Activated CD4-positive, alpha-beta T cell treated with anti-CD3 and anti-CD28 coated beads, Interleukin-10, Interleukin-2, amounts not matched to agents 100 ng/mL and 50 ng/mL, durations not matched to agents 16 hours and 8 hours (primary cell): ENCODE measurements at regions not wholly inside any gene's neighbourhood (a gene's known extent, or its start where the extent isn't known, plus 50 kb on each side); places are given as distances from the start of the nearest gene placed in this dataset.
"Not testable (repeated sequence)": the region's sequence is repeated elsewhere in the genome, so short reads cannot be mapped to it uniquely, and the experiment has no call there.

Experiments used
- DNase-seq: peaks from one replicate; pipeline ENCODE4 v3.0.0-alpha.2; 2020

GRCh38 chr10:78664929-78665553 is 403.7 kb upstream of the ZMIZ1 start:
- peak; percentile 22 for DNase-seq

- DNase-seq: no peak
These were observed 395.8 kb upstream of the ZMIZ1 start for GRCh38 chr10:78672918-78673317.

- DNase-seq: not testable (repeated sequence)
These were observed 387.6 kb upstream of the ZMIZ1 start for GRCh38 chr10:78681141-78681540.

- DNase-seq: not testable (repeated sequence)
These were observed 386.8 kb upstream of the ZMIZ1 start for GRCh38 chr10:78681986-78682385.

GRCh38 chr10:78684947-78685346 is 383.8 kb upstream of the ZMIZ1 start:
- no peak for DNase-seq

GRCh38 chr10:78685466-78686103 is 383.2 kb upstream of the ZMIZ1 start:
- DNase-seq: no peak

GRCh38 chr10:78686444-78687060 is 382.2 kb upstream of the ZMIZ1 start:
- DNase-seq: no peak

GRCh38 chr10:78687626-78688025 is 381.1 kb upstream of the ZMIZ1 start:
- no peak for DNase-seq

- DNase-seq: no peak
These were observed 380.4 kb upstream of the ZMIZ1 start for GRCh38 chr10:78688230-78688900.

- no peak for DNase-seq
These were observed 379.7 kb upstream of the ZMIZ1 start for GRCh38 chr10:78688901-78689583.

- DNase-seq: no peak
These were observed 379.2 kb upstream of the ZMIZ1 start for GRCh38 chr10:78689584-78689935.

- no peak for DNase-seq
These were observed 378.2 kb upstream of the ZMIZ1 start for GRCh38 chr10:78690354-78691111.

GRCh38 chr10:78691301-78692030 is 377.3 kb upstream of the ZMIZ1 start:
- DNase-seq: no peak

- DNase-seq: no peak
These were observed 376.7 kb upstream of the ZMIZ1 start for GRCh38 chr10:78692071-78692470.

GRCh38 chr10:78695846-78696245 is 372.9 kb upstream of the ZMIZ1 start:
- DNase-seq: no peak

GRCh38 chr10:78696791-78697395 is 371.9 kb upstream of the ZMIZ1 start:
- no peak for DNase-seq

- DNase-seq: no peak
These were observed 368.8 kb upstream of the ZMIZ1 start for GRCh38 chr10:78699971-78700370.

GRCh38 chr10:78700413-78700812 is 368.4 kb upstream of the ZMIZ1 start:
- DNase-seq: no peak

GRCh38 chr10:78700816-78701520 is 367.8 kb upstream of the ZMIZ1 start:
- DNase-seq: no peak

GRCh38 chr10:78702186-78702585 is 366.6 kb upstream of the ZMIZ1 start:
- DNase-seq: no peak

- no peak for DNase-seq
These were observed 365.9 kb upstream of the ZMIZ1 start for GRCh38 chr10:78702876-78703275.
